K562 (cell line): ENCODE measurements at regions not wholly inside any gene's neighbourhood (a gene's known extent, or its start where the extent isn't known, plus 50 kb on each side); places are given as distances from the start of the nearest gene placed in this dataset.

Experiments used
- RHOXF2B ChIP-seq: fragments of 250-450 bp; sonication (Bioruptor Pico); conservative IDR thresholded peaks from 2 replicates; pipeline ENCODE4 v1.5.1; 2021
- SRSF1 ChIP-seq: fragments of 200-400 bp; formaldehyde crosslinking; IDR thresholded peaks from 2 replicates; pipeline ENCODE4 v1.6.1; 2017; ENCODE audit warnings: mild to moderate bottlenecking, low read depth, low read length, moderate library complexity
- XRCC4 ChIP-seq: IDR thresholded peaks from one replicate; pipeline ENCODE4 v1.6.1; 2011; ENCODE audit not compliant: insufficient read depth, insufficient read length; ENCODE audit errors: extremely low read depth
- TF ChIP-seq, protein P1 (sequence below): conservative IDR thresholded peaks from 2 replicates; pipeline ENCODE4 v1.6.1; 2011; ENCODE audit warnings: low read depth, mild to moderate bottlenecking, low read length; ENCODE audit not compliant: control insufficient read depth
- TF ChIP-seq, protein P2 (sequence below), 2 experiments: fragments of 150-350 bp in 1 of 2; IDR thresholded peaks; 2 replicates each; pipeline ENCODE4 v1.6.1; 2012 to 2016; ENCODE audit warnings: low read depth in 2 of 2, low read length in 2 of 2, mild to moderate bottlenecking in 1 of 2, moderate library complexity in 1 of 2
- TF ChIP-seq, protein P3 (sequence below), 2 experiments: fragments of 450-650 bp; formaldehyde crosslinking in 1 of 2; IDR thresholded peaks; 2 replicates each; pipeline versions ENCODE4 v1.4.0 to v1.6.1; 2014 to 2020; ENCODE audit warnings: mild to moderate bottlenecking in 2 of 2, borderline replicate concordance in 1 of 2, low read depth in 1 of 2
- TF ChIP-seq, protein P4 (sequence below): sonication (generic); formaldehyde crosslinking; IDR thresholded peaks from 2 replicates; pipeline ENCODE4 v1.8.0; 2022; ENCODE audit warnings: mild to moderate bottlenecking, missing genetic modification reagents

DNA sequence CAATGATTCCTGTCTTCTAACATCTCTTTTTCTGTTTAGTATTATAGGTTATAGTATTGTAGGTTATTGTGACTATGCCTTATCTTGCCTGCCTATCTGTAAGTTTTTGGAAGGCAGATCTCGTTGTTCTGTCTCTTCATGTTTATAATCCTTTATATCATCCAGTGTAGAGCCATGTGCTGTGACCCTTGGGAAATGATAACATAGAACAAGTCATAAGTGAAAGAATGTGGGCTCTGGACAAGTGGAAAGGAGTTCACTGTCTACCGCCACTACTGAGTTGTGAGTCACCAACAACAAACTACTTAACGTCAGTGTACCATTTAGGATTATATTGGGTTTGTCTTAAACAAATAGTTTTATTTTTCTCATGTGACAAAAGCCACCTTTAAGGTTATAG lies 139.3 kb downstream of the LYPLAL1 start (continued):
- TF ChIP-seq, protein P1, sequence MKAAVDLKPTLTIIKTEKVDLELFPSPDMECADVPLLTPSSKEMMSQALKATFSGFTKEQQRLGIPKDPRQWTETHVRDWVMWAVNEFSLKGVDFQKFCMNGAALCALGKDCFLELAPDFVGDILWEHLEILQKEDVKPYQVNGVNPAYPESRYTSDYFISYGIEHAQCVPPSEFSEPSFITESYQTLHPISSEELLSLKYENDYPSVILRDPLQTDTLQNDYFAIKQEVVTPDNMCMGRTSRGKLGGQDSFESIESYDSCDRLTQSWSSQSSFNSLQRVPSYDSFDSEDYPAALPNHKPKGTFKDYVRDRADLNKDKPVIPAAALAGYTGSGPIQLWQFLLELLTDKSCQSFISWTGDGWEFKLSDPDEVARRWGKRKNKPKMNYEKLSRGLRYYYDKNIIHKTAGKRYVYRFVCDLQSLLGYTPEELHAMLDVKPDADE = no peak
- no peak for TF ChIP-seq XRCC4
- TF ChIP-seq SRSF1 = no peak
- TF ChIP-seq, protein P2, sequence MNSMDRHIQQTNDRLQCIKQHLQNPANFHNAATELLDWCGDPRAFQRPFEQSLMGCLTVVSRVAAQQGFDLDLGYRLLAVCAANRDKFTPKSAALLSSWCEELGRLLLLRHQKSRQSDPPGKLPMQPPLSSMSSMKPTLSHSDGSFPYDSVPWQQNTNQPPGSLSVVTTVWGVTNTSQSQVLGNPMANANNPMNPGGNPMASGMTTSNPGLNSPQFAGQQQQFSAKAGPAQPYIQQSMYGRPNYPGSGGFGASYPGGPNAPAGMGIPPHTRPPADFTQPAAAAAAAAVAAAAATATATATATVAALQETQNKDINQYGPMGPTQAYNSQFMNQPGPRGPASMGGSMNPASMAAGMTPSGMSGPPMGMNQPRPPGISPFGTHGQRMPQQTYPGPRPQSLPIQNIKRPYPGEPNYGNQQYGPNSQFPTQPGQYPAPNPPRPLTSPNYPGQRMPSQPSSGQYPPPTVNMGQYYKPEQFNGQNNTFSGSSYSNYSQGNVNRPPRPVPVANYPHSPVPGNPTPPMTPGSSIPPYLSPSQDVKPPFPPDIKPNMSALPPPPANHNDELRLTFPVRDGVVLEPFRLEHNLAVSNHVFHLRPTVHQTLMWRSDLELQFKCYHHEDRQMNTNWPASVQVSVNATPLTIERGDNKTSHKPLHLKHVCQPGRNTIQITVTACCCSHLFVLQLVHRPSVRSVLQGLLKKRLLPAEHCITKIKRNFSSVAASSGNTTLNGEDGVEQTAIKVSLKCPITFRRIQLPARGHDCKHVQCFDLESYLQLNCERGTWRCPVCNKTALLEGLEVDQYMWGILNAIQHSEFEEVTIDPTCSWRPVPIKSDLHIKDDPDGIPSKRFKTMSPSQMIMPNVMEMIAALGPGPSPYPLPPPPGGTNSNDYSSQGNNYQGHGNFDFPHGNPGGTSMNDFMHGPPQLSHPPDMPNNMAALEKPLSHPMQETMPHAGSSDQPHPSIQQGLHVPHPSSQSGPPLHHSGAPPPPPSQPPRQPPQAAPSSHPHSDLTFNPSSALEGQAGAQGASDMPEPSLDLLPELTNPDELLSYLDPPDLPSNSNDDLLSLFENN (IDR thresholded peaks at IDR 0.05; ENCODE audit: low read depth in 2 of 2, low read length in 2 of 2) = no peak
- TF ChIP-seq RHOXF2B = no peak
- TF ChIP-seq, protein P3, sequence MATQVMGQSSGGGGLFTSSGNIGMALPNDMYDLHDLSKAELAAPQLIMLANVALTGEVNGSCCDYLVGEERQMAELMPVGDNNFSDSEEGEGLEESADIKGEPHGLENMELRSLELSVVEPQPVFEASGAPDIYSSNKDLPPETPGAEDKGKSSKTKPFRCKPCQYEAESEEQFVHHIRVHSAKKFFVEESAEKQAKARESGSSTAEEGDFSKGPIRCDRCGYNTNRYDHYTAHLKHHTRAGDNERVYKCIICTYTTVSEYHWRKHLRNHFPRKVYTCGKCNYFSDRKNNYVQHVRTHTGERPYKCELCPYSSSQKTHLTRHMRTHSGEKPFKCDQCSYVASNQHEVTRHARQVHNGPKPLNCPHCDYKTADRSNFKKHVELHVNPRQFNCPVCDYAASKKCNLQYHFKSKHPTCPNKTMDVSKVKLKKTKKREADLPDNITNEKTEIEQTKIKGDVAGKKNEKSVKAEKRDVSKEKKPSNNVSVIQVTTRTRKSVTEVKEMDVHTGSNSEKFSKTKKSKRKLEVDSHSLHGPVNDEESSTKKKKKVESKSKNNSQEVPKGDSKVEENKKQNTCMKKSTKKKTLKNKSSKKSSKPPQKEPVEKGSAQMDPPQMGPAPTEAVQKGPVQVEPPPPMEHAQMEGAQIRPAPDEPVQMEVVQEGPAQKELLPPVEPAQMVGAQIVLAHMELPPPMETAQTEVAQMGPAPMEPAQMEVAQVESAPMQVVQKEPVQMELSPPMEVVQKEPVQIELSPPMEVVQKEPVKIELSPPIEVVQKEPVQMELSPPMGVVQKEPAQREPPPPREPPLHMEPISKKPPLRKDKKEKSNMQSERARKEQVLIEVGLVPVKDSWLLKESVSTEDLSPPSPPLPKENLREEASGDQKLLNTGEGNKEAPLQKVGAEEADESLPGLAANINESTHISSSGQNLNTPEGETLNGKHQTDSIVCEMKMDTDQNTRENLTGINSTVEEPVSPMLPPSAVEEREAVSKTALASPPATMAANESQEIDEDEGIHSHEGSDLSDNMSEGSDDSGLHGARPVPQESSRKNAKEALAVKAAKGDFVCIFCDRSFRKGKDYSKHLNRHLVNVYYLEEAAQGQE (IDR thresholded peaks at IDR 0.05; ENCODE audit: borderline replicate concordance) = no peak
- TF ChIP-seq, protein P3 (CRISPR knock-in tag; IDR thresholded peaks at IDR 0.05; ENCODE audit: low read depth) = no peak
- TF ChIP-seq, protein P4, sequence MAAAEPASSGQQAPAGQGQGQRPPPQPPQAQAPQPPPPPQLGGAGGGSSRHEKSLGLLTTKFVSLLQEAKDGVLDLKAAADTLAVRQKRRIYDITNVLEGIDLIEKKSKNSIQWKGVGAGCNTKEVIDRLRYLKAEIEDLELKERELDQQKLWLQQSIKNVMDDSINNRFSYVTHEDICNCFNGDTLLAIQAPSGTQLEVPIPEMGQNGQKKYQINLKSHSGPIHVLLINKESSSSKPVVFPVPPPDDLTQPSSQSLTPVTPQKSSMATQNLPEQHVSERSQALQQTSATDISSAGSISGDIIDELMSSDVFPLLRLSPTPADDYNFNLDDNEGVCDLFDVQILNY = no peak
